ENCODE measurements at regions not wholly inside any gene's neighbourhood (a gene's known extent, or its start where the extent isn't known, plus 50 kb on each side); places are given as distances from the start of the nearest gene placed in this dataset.

DNA sequence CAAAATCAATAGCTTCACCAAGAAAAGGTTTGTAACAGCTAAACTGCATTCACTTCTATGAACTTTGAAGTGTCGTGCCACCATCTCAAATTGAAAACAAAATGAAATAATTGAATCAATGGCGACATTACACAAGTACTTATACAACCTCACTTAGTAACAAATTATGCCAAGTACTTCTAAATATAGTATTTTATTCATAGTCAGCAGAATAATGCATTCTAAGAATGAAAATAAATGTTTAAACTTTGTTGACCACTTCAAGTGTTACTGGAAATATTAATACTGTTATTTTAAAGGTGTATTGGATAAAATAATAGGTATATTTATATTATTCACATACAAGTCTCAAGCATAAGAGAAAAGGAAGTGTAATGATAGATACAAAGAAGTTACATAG is 280.1 kb upstream of the HTR1E start:
- TF ChIP-seq CREB1 (IDR thresholded peaks at IDR 0.05; ENCODE audit: low read depth): no peak
- TF ChIP-seq, protein P1, sequence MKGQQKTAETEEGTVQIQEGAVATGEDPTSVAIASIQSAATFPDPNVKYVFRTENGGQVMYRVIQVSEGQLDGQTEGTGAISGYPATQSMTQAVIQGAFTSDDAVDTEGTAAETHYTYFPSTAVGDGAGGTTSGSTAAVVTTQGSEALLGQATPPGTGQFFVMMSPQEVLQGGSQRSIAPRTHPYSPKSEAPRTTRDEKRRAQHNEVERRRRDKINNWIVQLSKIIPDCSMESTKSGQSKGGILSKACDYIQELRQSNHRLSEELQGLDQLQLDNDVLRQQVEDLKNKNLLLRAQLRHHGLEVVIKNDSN (IDR thresholded peaks at IDR 0.05): no peak
- no peak for TF ChIP-seq CEBPB (IDR thresholded peaks at IDR 0.05)
- TF ChIP-seq, protein P2, sequence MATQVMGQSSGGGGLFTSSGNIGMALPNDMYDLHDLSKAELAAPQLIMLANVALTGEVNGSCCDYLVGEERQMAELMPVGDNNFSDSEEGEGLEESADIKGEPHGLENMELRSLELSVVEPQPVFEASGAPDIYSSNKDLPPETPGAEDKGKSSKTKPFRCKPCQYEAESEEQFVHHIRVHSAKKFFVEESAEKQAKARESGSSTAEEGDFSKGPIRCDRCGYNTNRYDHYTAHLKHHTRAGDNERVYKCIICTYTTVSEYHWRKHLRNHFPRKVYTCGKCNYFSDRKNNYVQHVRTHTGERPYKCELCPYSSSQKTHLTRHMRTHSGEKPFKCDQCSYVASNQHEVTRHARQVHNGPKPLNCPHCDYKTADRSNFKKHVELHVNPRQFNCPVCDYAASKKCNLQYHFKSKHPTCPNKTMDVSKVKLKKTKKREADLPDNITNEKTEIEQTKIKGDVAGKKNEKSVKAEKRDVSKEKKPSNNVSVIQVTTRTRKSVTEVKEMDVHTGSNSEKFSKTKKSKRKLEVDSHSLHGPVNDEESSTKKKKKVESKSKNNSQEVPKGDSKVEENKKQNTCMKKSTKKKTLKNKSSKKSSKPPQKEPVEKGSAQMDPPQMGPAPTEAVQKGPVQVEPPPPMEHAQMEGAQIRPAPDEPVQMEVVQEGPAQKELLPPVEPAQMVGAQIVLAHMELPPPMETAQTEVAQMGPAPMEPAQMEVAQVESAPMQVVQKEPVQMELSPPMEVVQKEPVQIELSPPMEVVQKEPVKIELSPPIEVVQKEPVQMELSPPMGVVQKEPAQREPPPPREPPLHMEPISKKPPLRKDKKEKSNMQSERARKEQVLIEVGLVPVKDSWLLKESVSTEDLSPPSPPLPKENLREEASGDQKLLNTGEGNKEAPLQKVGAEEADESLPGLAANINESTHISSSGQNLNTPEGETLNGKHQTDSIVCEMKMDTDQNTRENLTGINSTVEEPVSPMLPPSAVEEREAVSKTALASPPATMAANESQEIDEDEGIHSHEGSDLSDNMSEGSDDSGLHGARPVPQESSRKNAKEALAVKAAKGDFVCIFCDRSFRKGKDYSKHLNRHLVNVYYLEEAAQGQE (IDR thresholded peaks at IDR 0.05; ENCODE audit: low read depth): no peak
- TF ChIP-seq YY1 (IDR thresholded peaks at IDR 0.05; ENCODE audit: low read depth): no peak
- TF ChIP-seq, protein P3, sequence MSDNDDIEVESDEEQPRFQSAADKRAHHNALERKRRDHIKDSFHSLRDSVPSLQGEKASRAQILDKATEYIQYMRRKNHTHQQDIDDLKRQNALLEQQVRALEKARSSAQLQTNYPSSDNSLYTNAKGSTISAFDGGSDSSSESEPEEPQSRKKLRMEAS (IDR thresholded peaks at IDR 0.05): no peak
- no peak for TF ChIP-seq TAF1 (IDR thresholded peaks at IDR 0.05; ENCODE audit: low read depth)
- no peak for TF ChIP-seq FOXM1 (IDR thresholded peaks at IDR 0.05; ENCODE audit: borderline replicate concordance, low read depth)
- TF ChIP-seq NFIC (IDR thresholded peaks at IDR 0.05): no peak

DNA sequence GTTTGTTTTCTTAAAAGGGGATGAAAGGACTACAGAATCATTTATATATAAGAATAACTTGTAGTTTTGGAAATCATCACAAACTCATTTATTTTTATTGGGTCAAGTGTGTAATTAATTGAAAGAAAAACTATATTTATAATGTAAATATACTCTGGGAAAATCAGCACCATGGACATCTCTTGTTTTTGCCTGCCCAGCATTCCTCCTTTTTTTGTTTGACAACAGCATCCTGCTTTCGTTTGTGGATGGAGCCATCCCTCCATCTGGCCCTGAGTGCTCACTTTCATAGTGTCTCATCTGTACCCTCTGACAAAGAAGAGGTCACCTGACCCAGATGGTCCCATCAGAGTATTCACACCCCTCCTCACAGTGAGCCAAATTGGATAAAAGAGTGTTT is 308.2 kb upstream of the HTR1E start:
- TF ChIP-seq NFIC (IDR thresholded peaks at IDR 0.05): no peak
- TF ChIP-seq, protein P2 (IDR thresholded peaks at IDR 0.05; ENCODE audit: low read depth): peak; percentile 58
- TF ChIP-seq FOXM1 (IDR thresholded peaks at IDR 0.05; ENCODE audit: borderline replicate concordance, low read depth): no peak
- no peak for TF ChIP-seq CREB1 (IDR thresholded peaks at IDR 0.05; ENCODE audit: low read depth)
- no peak for TF ChIP-seq EGR1 (IDR thresholded peaks at IDR 0.05)

DNA sequence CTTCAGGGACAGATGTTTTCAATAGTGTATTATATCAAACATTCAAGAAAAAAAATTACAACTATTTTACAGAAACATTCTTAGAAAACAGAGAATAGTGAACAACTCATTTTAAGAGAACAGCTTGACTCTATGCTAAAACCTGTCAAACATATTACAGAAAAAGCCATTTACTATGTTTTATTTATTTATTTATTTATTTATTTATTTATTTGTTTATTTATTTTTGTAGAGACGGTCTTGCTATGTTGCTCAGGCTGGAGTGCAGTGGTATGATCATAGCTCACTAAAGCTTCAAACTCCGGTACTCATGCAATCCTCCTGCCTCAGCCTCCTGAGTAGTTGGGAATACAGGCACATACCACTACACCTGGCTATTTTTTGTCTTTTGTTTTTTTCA is 317.9 kb upstream of the HTR1E start:
- TF ChIP-seq TAF1 (IDR thresholded peaks at IDR 0.05; ENCODE audit: low read depth) (no peak), FOXM1 (IDR thresholded peaks at IDR 0.05; ENCODE audit: borderline replicate concordance, low read depth) (no peak), RAD21 (IDR thresholded peaks at IDR 0.05; ENCODE audit: low read depth) (no peak), YY1 (IDR thresholded peaks at IDR 0.05; ENCODE audit: low read depth) (no peak), TEAD4 (IDR thresholded peaks at IDR 0.05) (no peak), CREB1 (IDR thresholded peaks at IDR 0.05; ENCODE audit: low read depth) (no peak), CEBPB (IDR thresholded peaks at IDR 0.05) (no peak)
- TF ChIP-seq, protein P1 (IDR thresholded peaks at IDR 0.05): no peak

DNA sequence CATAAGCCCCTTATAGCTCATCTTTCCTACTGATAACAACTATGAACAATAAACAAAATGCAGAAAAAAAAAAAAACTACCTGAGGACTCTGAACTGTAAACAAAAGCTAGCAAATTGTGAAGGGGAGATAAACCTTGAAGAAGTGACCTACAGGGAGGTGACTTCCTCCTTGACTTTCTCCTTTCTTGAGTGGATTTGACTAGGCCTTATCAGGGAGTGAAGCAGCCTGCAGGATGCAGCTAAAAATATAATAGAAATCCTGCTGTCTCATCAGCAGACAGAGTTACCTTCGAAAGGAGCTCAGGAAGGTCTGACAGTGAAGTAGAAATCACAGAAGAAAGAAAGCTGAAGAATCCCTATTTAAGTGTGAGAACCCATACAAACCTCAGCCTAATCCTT is 322.0 kb upstream of the HTR1E start:
- TF ChIP-seq NFIC (IDR thresholded peaks at IDR 0.05) (no peak), EP300 (IDR thresholded peaks at IDR 0.05; ENCODE audit: borderline replicate concordance) (no peak), CEBPB (IDR thresholded peaks at IDR 0.05) (no peak), FOXM1 (IDR thresholded peaks at IDR 0.05; ENCODE audit: borderline replicate concordance, low read depth) (no peak), ZBTB7A (IDR thresholded peaks at IDR 0.05; ENCODE audit: low read depth) (no peak), EGR1 (IDR thresholded peaks at IDR 0.05) (no peak), TCF12 (IDR thresholded peaks at IDR 0.05; ENCODE audit: low read depth) (no peak)
- TF ChIP-seq, protein P3 (IDR thresholded peaks at IDR 0.05): no peak

DNA sequence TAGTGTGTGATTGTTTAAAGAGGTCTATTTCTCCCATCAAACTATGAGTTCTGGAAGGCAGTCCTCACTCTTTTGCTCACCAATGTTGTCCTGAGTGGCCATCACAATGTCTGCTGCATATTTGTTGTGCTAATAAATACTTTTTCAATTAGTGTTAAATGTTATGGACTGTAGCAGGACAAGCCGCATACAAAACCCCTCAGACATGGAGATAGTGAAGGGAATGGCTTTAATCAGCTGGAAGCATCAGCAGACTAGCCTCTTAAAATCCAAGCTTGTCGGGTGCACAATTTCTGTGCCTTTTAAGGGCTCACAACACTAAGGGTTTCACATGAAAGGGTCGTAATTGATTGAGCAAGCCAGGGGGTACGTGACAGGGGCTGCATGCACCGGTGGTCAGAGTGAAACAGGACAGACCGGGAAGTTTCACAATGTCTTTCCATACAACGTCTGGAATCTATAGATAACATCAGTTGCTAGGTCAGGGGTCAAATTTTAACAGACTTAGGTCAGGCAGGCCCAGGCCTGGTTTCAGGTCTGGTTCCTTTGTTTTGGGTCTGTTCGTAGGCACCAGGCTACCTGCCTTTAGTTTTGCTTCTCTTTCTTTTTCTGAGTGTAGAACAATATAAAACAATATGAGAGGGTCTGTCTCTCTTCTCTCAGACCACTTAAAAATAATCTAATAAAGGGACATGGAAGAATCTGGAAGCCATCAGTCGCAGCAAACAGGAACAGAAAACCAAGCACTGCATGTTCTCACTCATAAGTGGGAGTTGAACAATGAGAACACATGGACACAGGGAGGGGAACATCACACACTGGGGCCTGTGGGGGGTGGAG is 327.6 kb upstream of the HTR1E start:
- TF ChIP-seq EGR1 (IDR thresholded peaks at IDR 0.05) (no peak), EP300 (IDR thresholded peaks at IDR 0.05; ENCODE audit: borderline replicate concordance) (no peak), CREB1 (IDR thresholded peaks at IDR 0.05; ENCODE audit: low read depth) (no peak), ZBTB7A (IDR thresholded peaks at IDR 0.05; ENCODE audit: low read depth) (no peak), RAD21 (IDR thresholded peaks at IDR 0.05; ENCODE audit: low read depth) (no peak), YY1 (IDR thresholded peaks at IDR 0.05; ENCODE audit: low read depth) (no peak), CEBPB (IDR thresholded peaks at IDR 0.05) (no peak), FOXM1 (IDR thresholded peaks at IDR 0.05; ENCODE audit: borderline replicate concordance, low read depth) (no peak), TEAD4 (IDR thresholded peaks at IDR 0.05) (no peak), TAF1 (IDR thresholded peaks at IDR 0.05; ENCODE audit: low read depth) (no peak), NFIC (IDR thresholded peaks at IDR 0.05) (no peak), TCF12 (IDR thresholded peaks at IDR 0.05; ENCODE audit: low read depth) (no peak)
- TF ChIP-seq, protein P3 (IDR thresholded peaks at IDR 0.05): no peak
- TF ChIP-seq, protein P2 (IDR thresholded peaks at IDR 0.05; ENCODE audit: low read depth): no peak
- TF ChIP-seq, protein P1 (IDR thresholded peaks at IDR 0.05): no peak
